Neural progenitor cell (in vitro differentiated cells): ENCODE measurements at regions not wholly inside any gene's neighbourhood (a gene's known extent, or its start where the extent isn't known, plus 50 kb on each side); places are given as distances from the start of the nearest gene placed in this dataset.

Source experiments
- DNase-seq: peaks from one replicate; pipeline ENCODE4 v3.0.0-alpha.2; 2016; ENCODE audit warnings: low spot score
- H2AFZ ChIP-seq: fragments of 200-600 bp; sonication (generic); replicated peaks from 2 replicates; pipeline ENCODE4 v1.6.1; 2016; ENCODE audit warnings: antibody characterized with exemption
- H3F3A ChIP-seq: fragments of 200-600 bp; sonication (generic); 2 replicates; pipeline ENCODE4 v1.6.1; 2016; ENCODE audit warnings: antibody characterized with exemption, low read depth
- H3K27ac ChIP-seq: fragments of 200-600 bp; sonication (generic); 2 replicates; pipeline ENCODE4 v1.5.1; 2016; ENCODE audit warnings: mild to moderate bottlenecking
- H3K27me3 ChIP-seq: fragments of 200-600 bp; sonication (generic); 2 replicates; pipeline ENCODE4 v1.6.1; 2016; ENCODE audit warnings: mild to moderate bottlenecking, moderate library complexity
- H3K36me3 ChIP-seq: fragments of 200-600 bp; sonication (generic); 2 replicates; pipeline ENCODE4 v1.5.1; 2016
- H3K4me1 ChIP-seq: fragments of 200-600 bp; sonication (generic); 2 replicates; pipeline ENCODE4 v1.6.1; 2016; ENCODE audit warnings: mixed run types
- H3K4me2 ChIP-seq: fragments of 200-600 bp; sonication (generic); 2 replicates; pipeline ENCODE4 v1.6.1; 2016
- H3K4me3 ChIP-seq: fragments of 200-600 bp; sonication (generic); 2 replicates; pipeline ENCODE4 v1.5.1; 2016
- H3K79me2 ChIP-seq: fragments of 200-600 bp; sonication (generic); 2 replicates; pipeline ENCODE4 v1.6.1; 2016; ENCODE audit warnings: low read depth
- H3K9ac ChIP-seq: fragments of 200-600 bp; sonication (generic); 2 replicates; pipeline ENCODE4 v1.6.1; 2016
- H3K9me3 ChIP-seq: fragments of 200-600 bp; sonication (generic); 2 replicates; pipeline ENCODE4 v1.5.1; 2016; ENCODE audit warnings: low read depth
- H4K20me1 ChIP-seq: fragments of 200-600 bp; sonication (generic); 2 replicates; pipeline ENCODE4 v1.6.1; 2016; ENCODE audit warnings: low read depth
- H3K27ac Mint-ChIP-seq: 3 replicates; pipeline ENCODE4 v1.8.0; 2021; ENCODE audit warnings: mixed read lengths
- H3K27me3 Mint-ChIP-seq: 2 replicates; pipeline ENCODE4 v1.8.0; 2022; ENCODE audit warnings: low read depth, mild to moderate bottlenecking, inconsistent platforms, moderate library complexity, mixed read lengths; ENCODE audit not compliant: insufficient read depth
- H3K36me3 Mint-ChIP-seq: 3 replicates; pipeline ENCODE4 v1.8.0; 2021; ENCODE audit warnings: mixed read lengths
- H3K4me1 Mint-ChIP-seq: 3 replicates; pipeline ENCODE4 v1.8.0; 2021; ENCODE audit warnings: mixed read lengths
- H3K4me3 Mint-ChIP-seq: 3 replicates; pipeline ENCODE4 v1.8.0; 2021; ENCODE audit warnings: mild to moderate bottlenecking, moderate library complexity, mixed read lengths
- H3K9me3 Mint-ChIP-seq: 3 replicates; pipeline ENCODE4 v1.8.0; 2020; ENCODE audit warnings: mixed read lengths
- CTCF ChIP-seq: fragments of 200-600 bp; sonication (generic); IDR thresholded peaks from 2 replicates; pipeline ENCODE4 v1.5.1; 2017; ENCODE audit warnings: antibody characterized with exemption, mild to moderate bottlenecking
- EZH2 ChIP-seq: fragments of 200-600 bp; sonication (generic); IDR thresholded peaks from 2 replicates; pipeline ENCODE4 v1.6.1; 2017; ENCODE audit warnings: antibody characterized with exemption, mild to moderate bottlenecking, moderate library complexity
- EZH2phosphoT487 ChIP-seq: fragments of 200-600 bp; sonication (generic); IDR thresholded peaks from 2 replicates; pipeline ENCODE4 v1.6.1; 2017; ENCODE audit warnings: antibody characterized with exemption

GRCh38 chr3:124509884-124510283 lies 220.4 kb upstream of the UMPS start:
- Mint-ChIP-seq H3K9me3 (no peaks in the 10 kb centered on the region), H3K4me3 (no peak overlapping the region)
- H2AFZ ChIP-seq = no peak overlapping the region

GRCh38 chr3:124510290-124510689 lies 220.0 kb upstream of the UMPS start:
- H3K27me3 ChIP-seq = no peaks in the 10 kb centered on the region
- no peak overlapping the region for H3K27ac ChIP-seq
- Mint-ChIP-seq H3K4me3 (no peak overlapping the region), H3K4me1 (no peaks in the 10 kb centered on the region), H3K36me3 (no peaks in the 10 kb centered on the region), H3K9me3 (no peaks in the 10 kb centered on the region), H3K27ac (no peak overlapping the region), H3K27me3 (no peaks in the 10 kb centered on the region)
- H3K79me2 ChIP-seq = no peaks in the 10 kb centered on the region
- no peak overlapping the region for H2AFZ ChIP-seq
- no peaks in the 10 kb centered on the region for H3K9me3 ChIP-seq
- H3K4me1 ChIP-seq = no peaks in the 10 kb centered on the region
- peaks cover 5% of the 10 kb centered on the region for H3F3A ChIP-seq
- H3K36me3 ChIP-seq = no peaks in the 10 kb centered on the region
- no peak overlapping the region for H3K4me2 ChIP-seq
- no peak for DNase-seq
- H3K4me3 ChIP-seq = no peak overlapping the region
- H4K20me1 ChIP-seq = no peaks in the 10 kb centered on the region
- H3K9ac ChIP-seq = no peak overlapping the region
- TF ChIP-seq EZH2phosphoT487 (no peak), EZH2 (no peak), CTCF (no peak)

More at GRCh38 chr3:124509884-124510283, 220.4 kb upstream of the UMPS start:
- no peak for DNase-seq
- Histone ChIP-seq H3K9me3 (no peaks in the 10 kb centered on the region), H3K36me3 (no peaks in the 10 kb centered on the region), H3K4me2 (no peak overlapping the region), H3K4me1 (no peaks in the 10 kb centered on the region), H3K4me3 (no peak overlapping the region), H4K20me1 (no peaks in the 10 kb centered on the region), H3K27ac (no peak overlapping the region), H3K79me2 (no peaks in the 10 kb centered on the region), H3K9ac (no peak overlapping the region), H3K27me3 (no peaks in the 10 kb centered on the region), H3F3A (peaks cover 5% of the 10 kb centered on the region)
- Mint-ChIP-seq H3K4me1 (no peaks in the 10 kb centered on the region), H3K27me3 (no peaks in the 10 kb centered on the region), H3K36me3 (no peaks in the 10 kb centered on the region), H3K27ac (no peak overlapping the region)
- TF ChIP-seq EZH2phosphoT487 = no peak
- TF ChIP-seq EZH2 = no peak
- no peak for TF ChIP-seq CTCF

GRCh38 chr3:124512881-124513609 lies 217.2 kb upstream of the UMPS start:
- no peak overlapping the region for H3K4me3 ChIP-seq
- DNase-seq = peak; percentile 15
- no peak overlapping the region for H3K4me3 Mint-ChIP-seq
- H3F3A ChIP-seq = peaks cover 5% of the 10 kb centered on the region
- H3K9ac ChIP-seq = no peak overlapping the region
- H3K9me3 ChIP-seq = no peaks in the 10 kb centered on the region
- no peaks in the 10 kb centered on the region for H3K36me3 ChIP-seq
- no peak overlapping the region for H2AFZ ChIP-seq
- H3K9me3 Mint-ChIP-seq = no peaks in the 10 kb centered on the region
- H4K20me1 ChIP-seq = no peaks in the 10 kb centered on the region
- H3K4me1 ChIP-seq = no peaks in the 10 kb centered on the region
- H3K4me1 Mint-ChIP-seq = no peaks in the 10 kb centered on the region
- H3K27me3 ChIP-seq = no peaks in the 10 kb centered on the region
- no peaks in the 10 kb centered on the region for H3K79me2 ChIP-seq
- TF ChIP-seq EZH2 = no peak
- no peak for TF ChIP-seq CTCF
- no peak for TF ChIP-seq EZH2phosphoT487
- H3K27ac Mint-ChIP-seq = no peak overlapping the region
- H3K27me3 Mint-ChIP-seq = no peaks in the 10 kb centered on the region
- no peaks in the 10 kb centered on the region for H3K36me3 Mint-ChIP-seq
- no peak overlapping the region for H3K4me2 ChIP-seq
- H3K27ac ChIP-seq = no peak overlapping the region
